Retinal pigment epithelial cell (primary cell): ENCODE measurements at regions not wholly inside any gene's neighbourhood (a gene's known extent, or its start where the extent isn't known, plus 50 kb on each side); places are given as distances from the start of the nearest gene placed in this dataset.
"Not testable (repeated sequence)": the region's sequence is repeated elsewhere in the genome, so short reads cannot be mapped to it uniquely, and the experiment has no call there.

Experiments
- DNase-seq: peaks from one replicate; pipeline ENCODE4 v3.0.0-alpha.2; 2010; ENCODE audit warnings: low read depth
- H3K4me3 ChIP-seq: 2 replicates; pipeline ENCODE4 v1.5.1; 2011; ENCODE audit warnings: mild to moderate bottlenecking, low read length, control low read depth, moderate library complexity
- TF ChIP-seq, protein P1 (sequence below): conservative IDR thresholded peaks from 2 replicates; pipeline ENCODE4 v1.5.1; 2011; ENCODE audit warnings: low read depth, low read length, control low read depth, inconsistent platforms

DNA sequence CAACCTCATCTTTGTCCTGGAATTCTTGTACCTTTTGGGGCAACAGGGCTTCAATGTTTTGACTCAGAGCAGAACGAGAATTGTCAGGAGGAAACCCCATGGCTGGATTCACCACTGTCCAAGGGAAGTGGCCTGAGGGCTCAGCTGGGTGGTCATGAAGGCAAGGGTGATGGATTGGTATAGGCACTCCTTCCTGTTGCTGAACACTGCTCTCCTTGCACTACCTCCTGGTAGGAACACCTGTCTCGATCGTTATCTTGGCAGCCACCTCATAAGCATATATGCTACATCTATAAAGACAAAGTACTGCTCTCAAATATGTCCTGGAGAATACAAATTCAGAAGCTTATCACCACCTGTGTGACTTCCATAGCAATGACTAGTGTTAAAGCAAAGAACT is 79.8 kb downstream of the CCNG2 start:
- no peak overlapping the region for H3K4me3 ChIP-seq
- TF ChIP-seq, protein P1, sequence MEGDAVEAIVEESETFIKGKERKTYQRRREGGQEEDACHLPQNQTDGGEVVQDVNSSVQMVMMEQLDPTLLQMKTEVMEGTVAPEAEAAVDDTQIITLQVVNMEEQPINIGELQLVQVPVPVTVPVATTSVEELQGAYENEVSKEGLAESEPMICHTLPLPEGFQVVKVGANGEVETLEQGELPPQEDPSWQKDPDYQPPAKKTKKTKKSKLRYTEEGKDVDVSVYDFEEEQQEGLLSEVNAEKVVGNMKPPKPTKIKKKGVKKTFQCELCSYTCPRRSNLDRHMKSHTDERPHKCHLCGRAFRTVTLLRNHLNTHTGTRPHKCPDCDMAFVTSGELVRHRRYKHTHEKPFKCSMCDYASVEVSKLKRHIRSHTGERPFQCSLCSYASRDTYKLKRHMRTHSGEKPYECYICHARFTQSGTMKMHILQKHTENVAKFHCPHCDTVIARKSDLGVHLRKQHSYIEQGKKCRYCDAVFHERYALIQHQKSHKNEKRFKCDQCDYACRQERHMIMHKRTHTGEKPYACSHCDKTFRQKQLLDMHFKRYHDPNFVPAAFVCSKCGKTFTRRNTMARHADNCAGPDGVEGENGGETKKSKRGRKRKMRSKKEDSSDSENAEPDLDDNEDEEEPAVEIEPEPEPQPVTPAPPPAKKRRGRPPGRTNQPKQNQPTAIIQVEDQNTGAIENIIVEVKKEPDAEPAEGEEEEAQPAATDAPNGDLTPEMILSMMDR = no peak

DNA sequence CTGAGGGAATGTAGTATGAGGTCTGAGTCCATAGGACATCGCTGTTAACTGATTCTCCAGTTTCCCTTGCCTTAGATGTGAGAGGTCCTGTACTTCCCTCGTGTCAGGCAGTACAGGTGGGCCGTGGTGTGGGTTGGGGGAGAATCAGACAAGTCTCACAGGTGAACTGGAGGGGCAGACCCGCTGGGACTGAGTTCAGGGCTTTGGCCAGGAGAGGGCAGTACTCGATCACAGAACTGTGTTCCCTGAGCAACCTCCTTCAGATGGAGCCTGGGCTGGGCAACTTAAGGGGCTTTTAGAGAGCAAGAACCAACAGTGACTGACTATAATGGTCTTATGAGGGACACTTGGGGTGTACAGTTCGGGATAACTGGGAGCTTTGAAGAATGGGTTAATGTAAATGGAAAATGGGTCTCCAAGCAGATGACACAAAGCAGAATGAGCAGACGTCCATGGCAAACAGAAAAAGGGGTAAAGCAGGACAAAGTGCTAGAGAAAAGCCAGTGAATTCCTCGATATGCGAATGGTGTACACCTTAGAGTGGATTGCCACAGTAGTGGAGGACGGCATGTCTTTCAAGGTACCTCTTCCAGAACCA is 83.6 kb downstream of the CCNG2 start:
- TF ChIP-seq, protein P1 = peak; percentile 87
- H3K4me3 ChIP-seq = no peak overlapping the region

More for the DNA sequence above, 79.8 kb downstream of the CCNG2 start:
- no peak for DNase-seq

DNA sequence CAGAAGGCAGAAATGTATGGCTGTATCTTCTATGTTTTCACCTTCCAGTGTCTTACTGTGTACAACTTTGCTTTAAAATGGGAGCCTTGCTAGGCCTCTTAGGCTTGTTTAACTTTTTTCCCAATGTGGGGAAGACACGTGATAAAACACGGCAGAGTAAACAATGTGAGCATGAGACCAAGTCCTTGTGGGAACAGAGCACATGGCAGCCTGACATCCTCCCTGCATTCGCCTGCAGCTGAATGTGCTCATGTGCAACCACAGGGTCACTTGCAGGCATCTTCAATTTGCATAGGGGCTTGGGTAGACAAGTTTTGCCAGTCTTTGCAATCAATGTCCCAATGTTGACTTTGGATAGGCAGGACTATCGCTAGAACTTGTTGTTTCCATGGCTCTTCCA is 91.8 kb downstream of the CCNG2 start:
- TF ChIP-seq, protein P1 = no peak
- H3K4me3 ChIP-seq = no peak overlapping the region
- DNase-seq = no peak

More for the DNA sequence above, 83.6 kb downstream of the CCNG2 start:
- DNase-seq = no peak

DNA sequence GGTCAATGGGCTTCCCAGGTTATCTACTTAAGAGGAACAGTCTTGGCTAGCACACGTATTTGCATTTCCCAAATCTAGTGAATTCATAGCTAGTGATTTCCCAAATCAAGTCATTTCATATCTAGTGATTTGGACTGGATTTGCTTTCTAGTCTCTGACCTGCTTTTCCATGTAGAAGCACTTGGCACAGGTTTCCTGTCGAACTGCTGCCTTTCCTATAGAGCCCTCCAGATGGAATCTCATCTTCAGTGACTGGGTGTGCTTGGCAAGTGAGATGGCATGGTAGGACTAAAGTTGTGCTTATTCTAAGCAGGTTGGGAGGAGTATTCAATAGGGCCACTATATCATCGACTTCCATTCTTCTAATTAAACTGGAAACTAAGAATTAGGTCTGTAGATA is 94.7 kb downstream of the CCNG2 start:
- no peak overlapping the region for H3K4me3 ChIP-seq
- TF ChIP-seq, protein P1 = no peak
- no peak for DNase-seq

DNA sequence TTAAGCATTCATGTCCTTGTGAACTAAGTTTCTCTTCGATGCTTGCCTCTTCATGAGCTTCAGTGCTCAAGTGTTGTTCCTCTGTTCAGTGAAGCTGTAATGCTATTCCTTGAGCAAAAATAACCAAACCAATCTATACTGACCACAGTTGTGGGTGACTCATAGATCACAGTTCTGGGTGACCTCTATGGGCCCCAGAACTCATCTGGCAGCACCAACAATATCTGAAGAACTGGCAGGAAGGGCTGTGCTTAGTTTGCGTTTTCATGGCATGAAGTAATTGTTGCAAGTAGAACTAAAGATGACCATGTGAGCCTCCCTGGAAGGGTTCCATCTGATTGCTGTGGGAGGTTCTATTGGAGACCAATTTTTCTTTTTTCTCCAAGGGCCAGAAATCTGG is 106.2 kb downstream of the CCNG2 start:
- no peak for DNase-seq
- TF ChIP-seq, protein P1 = no peak
- H3K4me3 ChIP-seq = no peak overlapping the region

DNA sequence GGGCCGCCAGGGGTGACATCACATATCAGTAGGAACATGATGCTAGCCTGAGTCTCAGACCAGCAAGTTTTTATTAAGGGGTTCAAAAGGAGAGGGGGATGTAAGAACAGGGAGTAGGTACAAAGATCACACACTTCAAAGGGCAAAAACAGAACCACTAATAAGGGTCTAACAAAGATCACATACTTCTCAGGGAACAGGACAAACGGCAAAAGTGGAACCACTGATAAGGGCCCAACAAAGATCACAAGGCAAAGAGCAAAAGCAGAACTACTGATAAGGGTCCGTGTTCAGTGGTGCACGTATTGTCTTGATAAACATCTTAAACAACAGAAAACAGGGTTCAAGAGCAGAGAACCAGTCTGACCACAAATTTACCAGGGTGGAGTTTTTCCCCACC is 107.0 kb downstream of the CCNG2 start:
- not testable (repeated sequence) for H3K4me3 ChIP-seq, DNase-seq

DNA sequence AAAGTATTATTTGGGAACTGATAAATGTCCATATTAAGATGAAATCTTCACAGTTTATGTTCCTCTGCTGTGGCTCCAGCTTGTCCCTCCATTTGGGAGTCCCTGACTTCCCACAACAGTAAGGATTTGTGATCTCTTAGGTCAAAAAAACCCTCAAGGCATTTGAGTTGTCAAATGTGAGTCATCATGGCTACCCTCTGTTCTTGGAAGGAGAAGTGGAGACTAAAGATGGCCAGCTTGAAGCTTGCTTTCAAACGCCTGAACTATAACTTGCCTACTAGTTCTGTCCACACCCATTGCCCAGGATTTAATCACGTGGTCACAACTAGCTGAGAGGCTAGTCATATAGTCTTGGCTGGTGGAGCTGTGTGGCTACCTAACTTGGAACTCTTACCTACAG is 107.8 kb downstream of the CCNG2 start:
- DNase-seq = no peak
- TF ChIP-seq, protein P1 = no peak
- no peak overlapping the region for H3K4me3 ChIP-seq
